ENCODE measurements at regions not wholly inside any gene's neighbourhood (a gene's known extent, or its start where the extent isn't known, plus 50 kb on each side); places are given as distances from the start of the nearest gene placed in this dataset.

DNA sequence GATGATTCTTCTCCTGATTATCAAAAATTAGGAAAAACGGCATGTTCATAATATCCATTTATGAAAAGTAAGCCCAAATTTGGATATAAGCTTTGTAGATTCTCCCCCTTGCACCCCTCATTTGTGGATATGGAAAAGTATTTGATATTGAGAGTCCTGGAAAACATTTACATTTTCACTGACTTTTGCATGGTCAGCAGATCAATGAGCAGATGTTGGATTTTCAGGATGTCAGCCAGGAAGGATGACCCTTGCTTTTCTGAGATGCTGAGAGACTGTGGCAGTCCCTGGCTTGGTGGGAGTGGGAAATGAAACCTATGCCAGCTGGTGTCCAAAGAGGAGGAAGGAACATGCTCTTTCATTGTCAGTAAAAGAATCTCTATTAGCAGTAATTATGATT is 410.8 kb downstream of the DMAC1 start:
- no peak for DNase-seq

DNA sequence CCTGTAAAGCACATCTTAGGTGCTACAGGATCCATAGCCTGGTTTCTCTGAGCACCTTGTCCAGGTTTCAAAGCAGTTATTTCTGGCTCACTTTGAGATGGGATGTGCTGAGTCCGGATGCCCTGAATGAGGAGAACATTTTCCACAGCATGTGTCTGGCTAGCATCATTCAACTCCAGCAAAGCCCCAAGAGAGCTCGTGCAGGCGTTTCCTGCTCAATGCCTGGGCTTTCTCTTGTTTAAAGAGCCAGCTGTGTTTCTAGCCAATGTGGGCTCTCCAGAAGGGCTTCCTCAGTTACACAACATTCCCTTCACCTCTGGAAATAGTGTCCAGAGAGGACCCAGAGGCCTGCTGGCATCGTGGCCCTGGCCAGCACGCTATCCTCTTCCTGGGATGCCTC is 411.7 kb downstream of the DMAC1 start:
- DNase-seq: no peak

DNA sequence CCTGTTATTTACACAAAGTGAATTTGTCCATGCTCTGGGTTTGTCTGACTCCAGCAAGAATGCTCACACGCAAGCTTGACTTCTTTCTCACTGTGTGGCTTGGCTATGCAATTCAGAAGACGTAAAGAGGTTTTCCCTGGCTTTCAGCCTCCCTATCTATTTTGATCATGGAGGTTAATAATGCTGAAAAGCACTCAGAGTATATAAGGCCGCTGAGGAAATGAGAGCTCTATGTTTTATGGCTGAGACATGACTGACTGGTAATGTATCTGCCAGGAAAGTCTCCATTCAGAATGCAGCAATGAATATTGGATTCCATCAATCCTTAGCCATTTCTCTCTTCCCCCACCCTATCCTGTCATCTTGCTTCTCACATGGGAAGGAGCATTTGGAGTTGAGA is 417.3 kb downstream of the DMAC1 start:
- DNase-seq: no peak

GRCh38 chr9:7377489-7377888 is 422.1 kb downstream of the DMAC1 start:
- no peak for DNase-seq

DNA sequence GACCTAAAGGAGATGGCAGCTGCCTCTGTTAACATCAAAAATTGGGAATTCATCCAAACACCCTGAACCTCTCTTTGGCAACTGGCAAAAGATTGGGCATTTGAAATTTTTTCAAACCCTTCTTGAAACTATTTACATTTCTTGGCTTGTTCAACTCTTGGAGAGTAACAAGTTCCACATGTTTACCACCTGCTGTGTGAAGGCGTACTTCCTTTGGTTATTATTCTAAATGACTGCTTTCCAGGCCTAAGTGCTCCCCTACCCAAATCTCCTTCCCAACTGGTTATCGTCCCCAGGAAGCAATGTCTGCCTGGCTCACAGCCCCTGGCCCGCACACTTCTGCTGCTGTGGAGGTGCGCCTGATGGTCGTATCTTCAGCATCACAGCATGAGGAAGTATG is 422.7 kb downstream of the DMAC1 start:
- DNase-seq: no peak

DNA sequence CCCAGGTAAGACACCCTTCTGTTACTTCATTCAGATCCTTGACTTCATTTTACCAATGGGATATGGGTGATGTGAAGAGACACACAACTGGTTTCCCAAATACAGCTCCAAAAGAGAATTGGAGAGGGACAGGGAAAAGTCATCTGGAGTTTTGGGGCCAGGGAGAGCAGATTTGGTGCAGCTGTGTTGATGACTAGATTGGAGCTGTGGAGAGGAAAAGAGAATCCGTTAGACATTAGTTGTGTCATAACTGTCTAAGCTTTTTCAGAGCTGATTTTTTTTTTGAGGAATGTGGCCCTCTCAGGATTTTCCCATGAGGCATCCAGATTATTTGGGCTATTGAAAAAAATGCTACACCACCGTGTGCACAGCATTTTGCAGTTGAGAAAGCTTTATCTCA is 423.4 kb downstream of the DMAC1 start:
- DNase-seq: no peak

DNA sequence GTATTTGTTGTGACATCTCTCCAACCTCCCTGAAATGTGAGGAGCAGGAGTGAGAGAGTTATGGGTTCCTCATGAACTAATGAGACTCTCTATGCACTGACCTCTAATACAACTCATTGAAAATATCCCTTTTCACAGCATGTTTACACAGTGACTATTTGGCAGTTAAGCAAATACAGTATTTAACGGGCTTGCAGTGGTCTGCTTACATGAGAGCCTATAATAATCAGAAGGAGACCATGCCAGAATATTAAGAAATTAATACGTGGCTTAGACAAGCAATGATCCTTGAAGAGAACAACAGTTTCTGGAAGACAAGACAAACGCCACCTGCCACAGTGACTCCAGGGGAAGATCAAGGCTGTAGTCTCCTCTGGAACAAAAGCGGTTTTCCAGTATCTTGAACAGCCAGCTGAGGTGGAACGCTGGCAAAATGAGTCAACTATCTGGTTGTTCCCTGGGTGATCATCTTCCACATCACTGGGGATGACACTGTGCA is 424.5 kb downstream of the DMAC1 start:
- DNase-seq: no peak

GRCh38 chr9:7370988-7371387 is 428.6 kb downstream of the DMAC1 start:
- no peak for DNase-seq

DNA sequence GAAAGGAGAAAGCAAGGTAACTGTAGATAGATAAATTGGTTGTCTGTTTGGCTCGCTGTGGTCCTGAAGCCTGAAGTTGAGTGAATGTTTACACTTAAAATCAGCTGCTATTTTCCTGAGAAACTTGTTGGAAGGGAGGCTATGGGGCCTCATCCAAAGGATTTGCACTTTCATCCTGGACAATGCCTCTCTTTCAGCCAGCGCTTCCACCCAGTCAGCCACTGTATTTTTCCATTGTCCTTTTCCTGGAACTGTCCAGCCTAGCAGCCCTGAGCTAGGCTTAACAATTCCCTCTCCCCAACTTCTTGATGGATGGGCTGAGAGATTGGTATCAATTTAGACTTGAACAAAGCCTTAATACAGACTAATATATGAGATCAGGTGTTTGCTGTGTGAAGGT is 429.2 kb downstream of the DMAC1 start:
- no peak for DNase-seq

- no peak for DNase-seq
These were observed 430.2 kb downstream of the DMAC1 start for GRCh38 chr9:7369384-7369821.

GRCh38 chr9:7368410-7369292 is 430.9 kb downstream of the DMAC1 start:
- no peak for DNase-seq

DNA sequence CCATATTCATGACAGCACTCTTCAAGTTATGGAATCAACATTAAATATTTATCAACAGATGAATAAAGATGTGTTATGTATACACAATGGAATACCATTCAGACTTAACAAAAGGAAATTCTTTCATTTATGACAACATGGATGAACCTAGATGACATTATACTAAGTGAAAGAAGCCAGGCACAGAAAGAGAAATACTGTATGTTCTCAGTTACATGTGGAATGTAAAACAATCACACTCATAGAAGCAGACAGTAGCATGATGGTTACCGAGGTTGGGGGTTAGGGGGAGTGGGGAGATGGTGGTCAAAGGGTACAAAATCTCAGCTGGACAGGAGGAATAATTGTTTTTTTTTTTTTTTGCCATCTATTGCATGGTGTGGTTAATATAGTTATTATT is 431.9 kb downstream of the DMAC1 start:
- DNase-seq: no peak

DNA sequence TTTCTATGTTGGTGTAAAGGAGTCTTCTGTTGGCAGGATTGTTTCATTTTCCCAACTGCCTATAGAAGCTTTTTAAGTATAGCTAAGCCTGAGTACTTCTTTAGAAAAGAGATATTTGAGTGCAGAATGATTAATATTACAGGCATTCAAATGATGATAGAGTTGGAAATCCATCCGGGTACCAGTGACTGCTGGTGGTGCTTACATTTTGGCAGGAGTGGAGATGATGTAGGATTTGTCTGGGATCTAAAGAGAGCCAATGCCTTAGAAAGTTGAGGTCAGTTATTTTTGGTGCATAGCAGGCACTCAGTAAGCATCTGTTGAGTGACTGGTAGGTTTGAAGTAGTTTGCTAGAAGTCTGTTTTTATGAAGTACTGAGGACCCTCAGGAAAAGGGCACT is 433.5 kb downstream of the DMAC1 start:
- DNase-seq: no peak

DNA sequence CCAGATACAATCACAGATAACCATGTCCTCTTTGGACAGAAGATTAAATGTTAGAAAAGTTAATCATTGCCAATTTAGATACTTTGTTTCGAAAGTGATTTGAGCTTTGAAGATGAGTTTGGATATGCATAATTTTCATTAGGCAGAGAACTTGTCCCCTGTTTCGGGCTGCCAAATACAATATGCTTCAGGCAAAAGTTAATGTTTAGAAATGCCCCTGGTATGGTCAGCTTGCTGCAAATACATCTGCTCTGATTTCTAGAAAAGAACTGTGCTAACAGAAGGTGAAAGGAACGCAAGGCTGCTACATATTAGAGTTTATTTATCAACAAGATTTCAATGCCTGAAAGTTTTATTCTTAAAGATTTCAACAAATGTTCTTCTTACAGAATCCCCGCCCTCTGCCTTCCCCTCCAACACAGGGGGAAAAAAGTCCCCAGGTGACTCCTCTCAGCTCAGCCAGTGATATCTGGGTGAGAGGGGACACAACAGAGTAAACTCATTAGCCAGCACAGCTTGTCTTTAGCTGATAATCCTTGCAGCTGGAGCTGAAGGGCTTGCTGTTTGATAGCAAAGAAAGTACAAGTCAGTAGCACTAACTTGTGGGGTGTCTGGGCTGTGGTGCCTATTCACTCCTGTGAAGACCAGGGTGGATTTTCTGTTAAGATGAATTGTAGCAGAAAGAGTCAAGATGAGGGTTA is 435.7 kb downstream of the DMAC1 start:
- DNase-seq: no peak

DNA sequence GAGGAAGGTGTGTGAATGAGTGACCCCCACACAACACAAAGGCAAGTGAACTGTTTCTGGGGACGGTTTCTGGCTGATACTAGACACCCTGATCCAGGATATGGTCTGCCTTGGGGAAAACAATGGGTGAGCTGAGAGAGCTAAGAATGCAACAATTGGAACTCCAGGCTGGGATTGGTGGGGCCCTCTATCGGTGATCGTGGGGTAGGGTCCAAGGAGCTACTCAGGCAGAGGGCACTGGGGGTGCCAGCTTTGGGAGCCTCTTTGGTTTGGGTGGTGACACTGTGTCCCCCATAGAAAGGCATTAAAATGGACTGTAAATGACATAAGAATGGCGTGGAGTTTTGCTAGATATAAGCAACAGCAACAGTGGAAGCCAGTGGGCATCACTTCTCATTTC is 439.1 kb downstream of the DMAC1 start:
- no peak for DNase-seq

- no peak for DNase-seq
These were observed 440.7 kb downstream of the DMAC1 start for GRCh38 chr9:7358876-7359275.

DNA sequence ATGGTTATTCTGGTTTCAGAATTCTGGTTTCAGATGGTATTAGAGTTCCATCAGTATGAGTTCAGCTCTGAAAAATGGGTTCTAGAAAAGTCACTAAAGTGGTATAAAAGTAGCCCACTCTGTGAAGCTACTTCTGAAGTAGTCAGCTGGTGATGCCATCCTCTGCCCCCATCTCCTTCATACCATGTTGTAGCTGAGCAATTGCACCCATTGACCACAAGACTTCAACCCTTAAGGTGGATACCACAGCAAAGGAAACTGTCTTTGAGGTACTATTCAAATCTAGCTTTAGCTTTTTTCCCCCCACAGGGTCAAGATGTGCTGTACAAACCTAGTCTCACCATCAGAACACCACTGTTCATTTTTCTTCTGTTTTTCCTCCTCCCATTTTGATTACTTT is 444.9 kb downstream of the DMAC1 start:
- no peak for DNase-seq

DNA sequence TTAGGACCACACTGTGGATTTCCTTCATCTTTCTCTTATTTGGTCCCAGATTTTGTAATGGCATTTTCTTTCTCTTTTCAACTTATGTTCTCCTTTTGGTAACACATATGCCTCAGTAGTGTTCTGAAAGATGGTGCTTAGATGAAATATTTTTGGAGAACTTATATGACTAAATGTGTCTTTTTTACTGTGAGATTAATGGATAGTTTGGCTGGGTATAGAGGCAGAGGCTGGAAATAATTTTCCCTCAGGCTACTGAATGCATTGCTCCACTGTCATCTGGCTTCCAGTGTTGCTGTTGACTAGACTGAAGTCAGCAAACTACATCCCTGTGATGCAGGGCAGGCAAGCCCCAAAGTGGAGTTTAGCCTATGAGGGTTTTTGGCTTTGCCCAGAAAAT is 450.9 kb downstream of the DMAC1 start:
- no peak for DNase-seq

DNA sequence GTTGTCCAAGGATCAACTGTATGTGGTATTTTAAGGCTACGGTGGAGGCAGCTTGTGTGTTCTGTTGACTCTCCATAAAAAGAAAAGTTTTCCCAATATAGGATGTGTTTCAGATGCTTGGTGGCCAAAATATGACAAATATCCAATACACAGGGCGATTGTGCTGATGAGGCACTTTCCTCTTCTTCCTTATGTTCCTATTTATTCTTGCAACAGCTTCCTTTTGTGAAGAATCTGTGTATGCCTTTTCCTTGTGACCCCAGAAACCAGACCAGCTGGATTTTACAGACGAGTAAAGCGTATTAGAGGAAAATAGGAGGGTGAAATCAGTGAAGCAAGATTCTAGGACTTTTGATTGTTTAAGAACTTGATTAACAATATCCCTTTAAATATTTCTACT is 452.0 kb downstream of the DMAC1 start:
- DNase-seq: no peak

- DNase-seq: no peak
These were observed 453.4 kb downstream of the DMAC1 start for GRCh38 chr9:7346144-7346543.

DNA sequence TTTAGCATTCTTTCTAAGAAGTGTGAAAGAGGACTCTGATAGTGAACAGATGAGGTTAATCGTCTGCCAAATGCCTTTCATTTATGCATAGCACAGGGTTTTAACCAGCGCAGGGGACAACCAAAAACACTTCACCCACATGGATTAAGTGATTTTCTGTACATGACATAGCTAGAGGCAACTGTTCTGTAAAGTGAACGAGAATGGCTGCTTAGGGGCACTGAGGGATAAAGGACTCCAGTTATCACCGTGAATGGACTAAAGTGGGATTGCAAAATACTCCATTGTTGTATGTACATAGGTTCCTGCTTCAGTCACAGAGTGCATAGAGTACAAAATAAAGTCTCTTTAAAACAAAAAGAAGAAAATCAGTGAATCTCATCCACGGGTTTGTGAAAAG is 456.8 kb downstream of the DMAC1 start:
- DNase-seq: no peak

GRCh38 chr9:7342229-7342628 is 457.3 kb downstream of the DMAC1 start:
- no peak for DNase-seq

DNA sequence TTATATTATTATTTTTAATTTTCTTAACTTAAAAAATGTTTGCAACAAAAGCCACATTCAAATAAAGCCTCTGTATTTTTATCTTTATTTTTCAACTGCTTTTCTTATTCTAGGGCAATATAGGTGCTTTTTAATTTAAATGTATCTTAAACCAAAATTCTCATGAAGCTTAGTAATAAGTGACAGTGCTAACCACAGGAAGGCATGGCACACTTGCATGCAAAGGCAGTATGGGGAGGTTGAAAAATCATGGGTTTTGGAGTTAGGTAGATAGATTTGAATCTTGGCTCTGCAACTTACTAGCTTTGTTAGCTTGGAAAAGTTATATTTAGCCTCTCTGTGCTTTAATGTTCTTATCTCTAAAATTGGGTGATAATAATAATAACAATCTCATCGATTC is 458.0 kb downstream of the DMAC1 start:
- DNase-seq: no peak

DNA sequence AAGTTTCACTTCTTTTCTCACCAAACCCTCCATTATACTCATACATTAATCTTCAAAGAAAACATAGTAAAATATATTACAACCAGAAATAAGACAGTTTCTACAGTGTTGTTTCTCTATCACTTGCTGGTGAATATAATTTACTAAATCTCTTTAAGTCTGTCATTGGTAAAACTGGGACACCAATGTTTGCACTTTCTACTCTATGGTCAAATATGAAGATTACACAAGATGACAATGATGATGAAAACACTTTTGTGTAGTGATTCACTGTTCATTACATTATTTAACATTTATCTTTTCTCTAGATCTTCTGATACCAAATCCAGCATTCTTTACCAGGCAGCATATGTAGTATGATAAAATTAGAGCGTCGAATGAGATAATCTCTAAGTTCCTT is 459.1 kb downstream of the DMAC1 start:
- no peak for DNase-seq
